ENCODE measurements at regions not wholly inside any gene's neighbourhood (a gene's known extent, or its start where the extent isn't known, plus 50 kb on each side); places are given as distances from the start of the nearest gene placed in this dataset.

DNA sequence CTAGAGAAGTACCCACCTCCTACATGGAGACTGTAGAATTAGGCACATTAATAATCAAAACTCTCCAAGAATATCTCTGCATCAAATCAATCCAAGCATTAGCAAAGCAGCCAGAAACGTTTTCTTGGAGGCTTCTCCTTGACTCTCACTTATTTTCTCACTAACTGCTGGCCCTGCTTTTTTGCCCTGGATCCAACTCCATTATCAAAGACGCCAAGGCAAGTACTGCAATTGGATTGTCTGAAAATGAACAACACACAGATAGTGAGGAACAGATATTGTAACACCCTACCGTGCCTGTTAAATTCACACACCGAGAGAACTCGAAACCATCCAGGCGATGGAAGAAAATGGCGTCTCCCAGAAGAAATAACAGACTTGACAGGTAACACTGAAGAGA, 256.2 kb upstream of the MDFIC2 start:
- no peak for DNase-seq (ENCODE audit: low spot score)
- TF ChIP-seq, protein P1, sequence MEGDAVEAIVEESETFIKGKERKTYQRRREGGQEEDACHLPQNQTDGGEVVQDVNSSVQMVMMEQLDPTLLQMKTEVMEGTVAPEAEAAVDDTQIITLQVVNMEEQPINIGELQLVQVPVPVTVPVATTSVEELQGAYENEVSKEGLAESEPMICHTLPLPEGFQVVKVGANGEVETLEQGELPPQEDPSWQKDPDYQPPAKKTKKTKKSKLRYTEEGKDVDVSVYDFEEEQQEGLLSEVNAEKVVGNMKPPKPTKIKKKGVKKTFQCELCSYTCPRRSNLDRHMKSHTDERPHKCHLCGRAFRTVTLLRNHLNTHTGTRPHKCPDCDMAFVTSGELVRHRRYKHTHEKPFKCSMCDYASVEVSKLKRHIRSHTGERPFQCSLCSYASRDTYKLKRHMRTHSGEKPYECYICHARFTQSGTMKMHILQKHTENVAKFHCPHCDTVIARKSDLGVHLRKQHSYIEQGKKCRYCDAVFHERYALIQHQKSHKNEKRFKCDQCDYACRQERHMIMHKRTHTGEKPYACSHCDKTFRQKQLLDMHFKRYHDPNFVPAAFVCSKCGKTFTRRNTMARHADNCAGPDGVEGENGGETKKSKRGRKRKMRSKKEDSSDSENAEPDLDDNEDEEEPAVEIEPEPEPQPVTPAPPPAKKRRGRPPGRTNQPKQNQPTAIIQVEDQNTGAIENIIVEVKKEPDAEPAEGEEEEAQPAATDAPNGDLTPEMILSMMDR (IDR thresholded peaks at IDR 0.05) = no peak
- no peak for ATAC-seq (ENCODE audit: low FRiP score)

DNA sequence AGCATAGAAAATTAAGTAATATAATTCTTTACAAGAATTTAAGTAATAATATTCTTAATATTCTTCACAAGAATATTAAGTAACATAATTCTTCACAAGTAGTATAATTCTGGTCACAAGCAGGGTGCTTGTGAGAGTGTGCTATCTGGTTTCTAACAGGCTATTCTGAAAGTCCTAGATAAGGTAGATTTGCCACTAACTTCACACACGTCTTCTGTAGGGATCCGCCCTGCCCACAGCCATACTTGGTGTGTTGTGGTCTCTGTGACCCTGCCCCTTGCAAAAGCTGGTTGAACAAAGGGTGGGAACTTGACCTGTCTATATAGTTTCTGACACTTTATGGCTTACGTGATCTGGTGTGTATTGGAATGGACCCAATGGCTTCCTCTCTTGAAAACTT, 253.4 kb upstream of the MDFIC2 start:
- TF ChIP-seq, protein P1 (IDR thresholded peaks at IDR 0.05) = no peak
- no peak for DNase-seq (ENCODE audit: low spot score)
- no peak for ATAC-seq (ENCODE audit: low FRiP score)

DNA sequence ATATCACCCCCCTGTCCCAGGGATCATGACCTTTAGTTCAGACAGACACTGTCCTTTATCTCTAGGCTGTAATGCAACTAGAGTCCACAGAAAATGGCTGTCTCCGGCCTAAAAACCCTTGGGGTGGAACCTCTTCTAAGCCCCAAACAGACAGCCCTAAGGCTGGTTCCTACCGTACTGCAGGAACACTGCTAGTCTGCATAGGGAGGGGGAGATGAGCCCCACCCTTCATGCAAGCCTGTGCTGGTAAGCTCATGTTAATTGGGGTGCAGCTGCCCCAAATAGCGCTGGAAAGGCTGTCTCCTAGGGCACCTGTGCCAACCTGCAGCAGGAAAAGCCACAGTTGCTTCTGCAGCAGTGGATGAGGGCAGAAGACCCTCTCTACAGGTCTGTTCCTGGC, 252.1 kb upstream of the MDFIC2 start:
- TF ChIP-seq, protein P1 (IDR thresholded peaks at IDR 0.05) = no peak
- DNase-seq (ENCODE audit: low spot score) (no peak), ATAC-seq (ENCODE audit: low FRiP score) (no peak)

DNA sequence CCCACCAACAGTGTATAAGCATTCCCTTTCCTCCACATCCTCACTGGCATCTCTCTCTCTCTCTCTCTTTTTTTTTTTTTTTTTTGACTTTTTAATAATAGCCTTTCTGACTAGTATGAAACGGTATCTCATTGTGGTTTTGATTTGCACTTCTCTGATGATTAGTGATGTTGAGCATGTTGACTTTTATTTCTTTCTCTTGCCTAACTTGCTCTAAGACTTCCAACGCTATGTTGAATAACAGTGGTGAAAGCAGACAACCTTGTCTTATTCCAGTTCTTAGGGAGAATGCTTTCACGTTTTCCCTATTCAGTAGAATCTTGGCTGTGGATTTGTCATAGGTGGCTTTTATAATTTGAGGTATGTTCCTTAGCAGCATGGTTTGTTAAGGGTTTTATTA, 249.4 kb upstream of the MDFIC2 start:
- DNase-seq (ENCODE audit: low spot score) = no peak
- TF ChIP-seq, protein P1 (IDR thresholded peaks at IDR 0.05) = no peak
- no peak for ATAC-seq (ENCODE audit: low FRiP score)

DNA sequence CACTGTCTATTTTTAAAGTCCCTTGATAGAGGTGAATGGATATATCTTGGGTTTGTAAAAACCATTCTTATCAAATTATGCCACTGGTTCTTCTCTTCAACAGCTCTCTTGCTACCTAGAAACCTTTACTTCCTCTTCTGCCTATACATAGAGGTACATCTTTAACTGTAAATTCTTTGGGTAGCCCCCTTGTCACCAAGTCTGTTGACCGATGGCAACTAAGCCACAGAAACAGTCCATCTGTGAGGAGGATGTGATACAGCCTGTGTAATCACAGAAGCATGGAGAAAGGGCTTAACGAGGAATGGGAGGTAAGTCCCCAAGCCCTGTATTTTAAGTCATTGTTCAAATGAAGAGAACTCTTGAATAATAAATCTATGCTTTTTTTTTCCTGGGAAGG, 246.5 kb upstream of the MDFIC2 start:
- ATAC-seq (ENCODE audit: low FRiP score) = no peak
- TF ChIP-seq, protein P1 (IDR thresholded peaks at IDR 0.05) = no peak
- DNase-seq (ENCODE audit: low spot score) = no peak

DNA sequence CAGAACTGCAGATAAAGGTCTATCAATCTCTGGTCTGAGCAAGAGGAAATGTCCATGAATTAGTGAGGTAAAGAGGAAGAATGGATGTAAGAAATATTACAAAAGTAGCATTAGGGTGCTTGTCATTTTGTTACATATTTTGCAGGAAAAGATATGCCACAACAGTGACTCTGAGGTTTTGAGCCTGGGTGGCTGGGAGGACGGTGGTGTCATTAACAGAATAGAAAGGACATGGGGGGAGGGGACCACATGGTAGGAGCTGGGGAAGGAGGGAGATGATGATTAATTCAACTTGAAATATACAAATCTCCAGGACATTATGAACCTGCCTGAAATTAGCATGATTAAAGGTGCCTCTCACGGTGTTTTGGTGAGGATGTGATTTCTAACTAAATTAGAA, 245.5 kb upstream of the MDFIC2 start:
- ATAC-seq (ENCODE audit: low FRiP score) = no peak
- no peak for DNase-seq (ENCODE audit: low spot score)
- TF ChIP-seq, protein P1 (IDR thresholded peaks at IDR 0.05) = no peak

DNA sequence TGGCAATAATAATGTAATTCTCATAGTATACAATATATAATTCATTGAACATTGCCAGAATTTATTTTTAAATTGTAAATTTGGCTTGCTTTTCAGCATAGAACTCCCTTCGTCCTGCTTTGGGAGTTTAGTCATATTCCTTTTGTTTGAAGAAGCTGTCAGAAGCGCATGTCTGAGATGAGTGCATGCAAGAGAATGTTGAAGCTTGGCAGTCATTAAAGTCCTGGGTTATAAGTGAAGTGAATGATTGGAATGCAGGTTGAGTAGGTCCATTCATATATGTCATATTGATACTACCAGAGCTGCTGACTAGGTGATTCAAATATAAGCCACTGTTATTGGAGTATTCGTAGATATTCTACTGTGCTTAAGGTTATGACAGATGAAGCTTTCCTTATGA, 243.6 kb upstream of the MDFIC2 start:
- no peak for DNase-seq (ENCODE audit: low spot score)
- TF ChIP-seq, protein P1 (IDR thresholded peaks at IDR 0.05) = no peak
- no peak for ATAC-seq (ENCODE audit: low FRiP score)

All from omental fat pad (tissue), 3 donors.